ENCODE measurements at regions not wholly inside any gene's neighbourhood (a gene's known extent, or its start where the extent isn't known, plus 50 kb on each side); places are given as distances from the start of the nearest gene placed in this dataset.

GRCh38 chr10:130380056-130380455 is 243.9 kb downstream of the GLRX3 start:
- no peaks in the 10 kb centered on the region for H3K9me3 ChIP-seq (ENCODE audit: low read depth)
- DNase-seq (ENCODE audit: low read depth in 1 of 2, low spot score in 1 of 2) = no peak
- H3K36me3 ChIP-seq = no peaks in the 10 kb centered on the region
- no peak for TF ChIP-seq CTCF (IDR thresholded peaks at IDR 0.05; ENCODE audit: low read depth, low read length)
- no peak overlapping the region for H3K27ac ChIP-seq
- no peaks in the 10 kb centered on the region for H3K4me1 ChIP-seq (ENCODE audit: low read depth)
- no peaks in the 10 kb centered on the region for H3K27me3 ChIP-seq
- H3K4me3 ChIP-seq = no peak overlapping the region

GRCh38 chr10:130382031-130382430 is 245.8 kb downstream of the GLRX3 start:
- H3K27me3 ChIP-seq = no peaks in the 10 kb centered on the region
- no peaks in the 10 kb centered on the region for H3K4me1 ChIP-seq (ENCODE audit: low read depth)
- H3K9me3 ChIP-seq (ENCODE audit: low read depth) = no peaks in the 10 kb centered on the region
- H3K36me3 ChIP-seq = no peaks in the 10 kb centered on the region
- H3K27ac ChIP-seq = no peak overlapping the region
- TF ChIP-seq CTCF (IDR thresholded peaks at IDR 0.05; ENCODE audit: low read depth, low read length) = no peak
- H3K4me3 ChIP-seq = no peak overlapping the region
- no peak for DNase-seq (ENCODE audit: low read depth in 1 of 2, low spot score in 1 of 2)

- Histone ChIP-seq H3K4me1 (ENCODE audit: low read depth) (no peaks in the 10 kb centered on the region), H3K27ac (no peak overlapping the region), H3K36me3 (no peaks in the 10 kb centered on the region), H3K9me3 (ENCODE audit: low read depth) (no peaks in the 10 kb centered on the region), H3K27me3 (no peaks in the 10 kb centered on the region), H3K4me3 (no peak overlapping the region)
- TF ChIP-seq CTCF (IDR thresholded peaks at IDR 0.05; ENCODE audit: low read depth, low read length) = no peak
- no peak for DNase-seq (ENCODE audit: low read depth in 1 of 2, low spot score in 1 of 2)
Measured at GRCh38 chr10:130387936-130388580, 251.9 kb downstream of the GLRX3 start.

GRCh38 chr10:130388746-130389145 is 252.6 kb downstream of the GLRX3 start:
- Histone ChIP-seq H3K4me3 (no peak overlapping the region), H3K36me3 (no peaks in the 10 kb centered on the region), H3K27ac (no peak overlapping the region), H3K27me3 (no peaks in the 10 kb centered on the region), H3K9me3 (ENCODE audit: low read depth) (no peaks in the 10 kb centered on the region), H3K4me1 (ENCODE audit: low read depth) (no peaks in the 10 kb centered on the region)
- no peak for DNase-seq (ENCODE audit: low read depth in 1 of 2, low spot score in 1 of 2)
- TF ChIP-seq CTCF (IDR thresholded peaks at IDR 0.05; ENCODE audit: low read depth, low read length) = no peak

GRCh38 chr10:130389906-130390305 is 253.7 kb downstream of the GLRX3 start:
- H3K4me1 ChIP-seq (ENCODE audit: low read depth) = no peaks in the 10 kb centered on the region
- no peak for DNase-seq (ENCODE audit: low read depth in 1 of 2, low spot score in 1 of 2)
- no peak for TF ChIP-seq CTCF (IDR thresholded peaks at IDR 0.05; ENCODE audit: low read depth, low read length)

More at GRCh38 chr10:130389906-130390305, 253.7 kb downstream of the GLRX3 start:
- Histone ChIP-seq H3K27me3 (no peaks in the 10 kb centered on the region), H3K4me3 (no peak overlapping the region), H3K36me3 (no peaks in the 10 kb centered on the region), H3K27ac (no peak overlapping the region), H3K9me3 (ENCODE audit: low read depth) (no peaks in the 10 kb centered on the region)
